HCT116 (cell line): ENCODE measurements at regions not wholly inside any gene's neighbourhood (a gene's known extent, or its start where the extent isn't known, plus 50 kb on each side); places are given as distances from the start of the nearest gene placed in this dataset.

Experiments used
- ATAC-seq: fragments of 200-7000 bp; cut with Tn5 transposase; 2 replicates; pipeline ENCODE4 v1.9.1; 2020; ENCODE audit warnings: mild to moderate bottlenecking, moderate library complexity
- BruUV-seq: library from RNA; stranded (reverse); fragments of 400-500 nt; replicated peaks from 2 replicates; lab custom pipeline; 2021; lab: Mats Ljungman, UMichigan
- CTCF ChIA-PET: fragments of 300-600 bp; sonication (Branson Sonifier 250); formaldehyde crosslinking; loops from one replicate; lab custom pipeline; 2021; ENCODE audit warnings: antibody characterized with exemption; lab: Charles Lee
- POLR2A ChIA-PET: fragments of 300-600, 350-600 bp; sonication (Branson Sonifier 250); formaldehyde crosslinking; loops from one replicate; lab custom pipeline; 2021; ENCODE audit warnings: antibody characterized with exemption; lab: Charles Lee
- RAD21 ChIA-PET, 2 experiments: fragments of 300-600 bp; sonication (Branson Sonifier 250); formaldehyde crosslinking; loops; one replicate each; lab custom pipeline; 2023; ENCODE audit warnings: low total read pairs in 2 of 2; ENCODE audit not compliant: uncharacterized antibody in 2 of 2, unreplicated experiment in 2 of 2, low non-redundant PET in 1 of 2; lab: Charles Lee
- DNase-seq: peaks from one replicate; pipeline ENCODE4 v3.0.0-alpha.2; 2010; ENCODE audit warnings: low read depth, low spot score
- H2AFZ ChIP-seq: fragments of 200-600 bp; shearing (Covaris generic), sonication (generic); 2 replicates; pipeline ENCODE4 v1.6.1; 2017; ENCODE audit warnings: low read depth, mixed run types, mixed read lengths, antibody characterized with exemption, low read length; ENCODE audit not compliant: poor library complexity, severe bottlenecking
- H3K27ac ChIP-seq: 2 replicates; pipeline ENCODE4 v1.5.1; 2012; ENCODE audit warnings: low read depth, low read length
- H3K27me3 ChIP-seq: fragments of 200-600 bp; sonication (generic); 2 replicates; pipeline ENCODE4 v1.6.1; 2016; ENCODE audit warnings: mixed run types, low read length, mixed read lengths; ENCODE audit not compliant: insufficient read depth
- H3K36me3 ChIP-seq, 2 experiments: fragments of 200-500 bp in 1 of 2; fragments of 200-600 bp in 1 of 2; sonication (Bioruptor generic) in 1 of 2; sonication (generic) in 1 of 2; 2 replicates each; pipeline versions ENCODE4 v1.5.1 to v1.6.1; 2014 to 2016; ENCODE audit warnings: low read length in 2 of 2, inconsistent platforms in 1 of 2, mixed read lengths in 1 of 2, mixed run types in 1 of 2; ENCODE audit not compliant: insufficient read depth in 2 of 2, control insufficient read depth in 1 of 2
- H3K4me1 ChIP-seq, 2 experiments: fragments of 200-600 bp in 1 of 2; sonication (generic) in 1 of 2; 2 replicates each; pipeline versions ENCODE4 v1.5.1 to v1.6.1; 2012 to 2017; ENCODE audit warnings: low read length in 2 of 2, inconsistent platforms in 1 of 2, mild to moderate bottlenecking in 1 of 2, mixed read lengths in 1 of 2, mixed run types in 1 of 2, moderate library complexity in 1 of 2; ENCODE audit not compliant: insufficient read depth in 2 of 2, control insufficient read depth in 1 of 2
- H3K4me2 ChIP-seq: fragments of 200-600 bp; sonication (generic); 2 replicates; pipeline ENCODE4 v1.6.1; 2017; ENCODE audit warnings: mixed run types, low read length, mixed read lengths
- H3K4me3 ChIP-seq, 2 experiments: fragments of 200-600 bp in 1 of 2; sonication (generic) in 1 of 2; replicated peaks in 1 of 2; 2 replicates each; pipeline ENCODE4 v1.5.1; 2011 to 2016; ENCODE audit warnings: low read length in 2 of 2, control low read depth in 1 of 2, low read depth in 1 of 2, mild to moderate bottlenecking in 1 of 2, mixed read lengths in 1 of 2, mixed run types in 1 of 2
- H3K79me2 ChIP-seq: fragments of 200-600 bp; sonication (generic); 2 replicates; pipeline ENCODE4 v1.6.1; 2017; ENCODE audit warnings: mild to moderate bottlenecking, mixed run types, low read length, moderate library complexity, mixed read lengths; ENCODE audit not compliant: insufficient read depth
- H3K9ac ChIP-seq: fragments of 200-600 bp; sonication (generic); 2 replicates; pipeline ENCODE4 v1.6.1; 2016; ENCODE audit warnings: low read length, mixed read lengths
- H3K9me2 ChIP-seq: fragments of 200-600 bp; sonication (generic), shearing (Covaris generic); 2 replicates; pipeline ENCODE4 v1.6.1; 2017; ENCODE audit warnings: mixed run types, mild to moderate bottlenecking, moderate library complexity; ENCODE audit not compliant: insufficient read depth
- H3K9me3 ChIP-seq, 2 experiments: fragments of 200-500 bp in 1 of 2; fragments of 200-600 bp in 1 of 2; sonication (Bioruptor generic) in 1 of 2; sonication (generic) in 1 of 2; 2 replicates each; pipeline ENCODE4 v1.6.1; 2014 to 2017; ENCODE audit warnings: low read length in 2 of 2, mixed read lengths in 2 of 2, inconsistent platforms in 1 of 2, low read depth in 1 of 2, mild to moderate bottlenecking in 1 of 2, mixed run types in 1 of 2, moderate library complexity in 1 of 2; ENCODE audit not compliant: control insufficient read depth in 1 of 2, insufficient read depth in 1 of 2
- H4K20me1 ChIP-seq: fragments of 200-600 bp; sonication (generic), shearing (Covaris generic); 2 replicates; pipeline ENCODE4 v1.6.1; 2017; ENCODE audit warnings: mixed run types, mild to moderate bottlenecking, moderate library complexity; ENCODE audit not compliant: insufficient read depth
- CEBPB ChIP-seq: IDR thresholded peaks from 2 replicates; pipeline ENCODE4 v1.6.1; 2012; ENCODE audit warnings: low read depth
- ELF1 ChIP-seq: IDR thresholded peaks from 2 replicates; pipeline ENCODE4 v1.6.1; 2012; ENCODE audit warnings: low read depth, borderline replicate concordance
- EZH2 ChIP-seq: fragments of 200-600 bp; sonication (generic); IDR thresholded peaks from 2 replicates; pipeline ENCODE4 v1.6.1; 2017; ENCODE audit warnings: antibody characterized with exemption, mixed run types
- JUND ChIP-seq: IDR thresholded peaks from 2 replicates; pipeline ENCODE4 v1.6.1; 2012
- POLR2A ChIP-seq: IDR thresholded peaks from 2 replicates; pipeline ENCODE4 v1.7.0; 2011; ENCODE audit warnings: borderline replicate concordance; ENCODE audit not compliant: insufficient read depth, insufficient read length; ENCODE audit errors: extremely low read depth
- POLR2AphosphoS5 ChIP-seq: IDR thresholded peaks from 2 replicates; pipeline ENCODE4 v1.6.1; 2011; ENCODE audit warnings: mild to moderate bottlenecking, low read depth, low read length, moderate library complexity
- REST ChIP-seq: IDR thresholded peaks from 2 replicates; pipeline ENCODE4 v1.6.1; 2012; ENCODE audit warnings: low read depth
- SIN3A ChIP-seq: IDR thresholded peaks from 2 replicates; pipeline ENCODE4 v1.6.1; 2012; ENCODE audit warnings: low read depth
- SP1 ChIP-seq: IDR thresholded peaks from 2 replicates; pipeline ENCODE4 v1.6.1; 2012; ENCODE audit warnings: low read depth
- SRF ChIP-seq: IDR thresholded peaks from 2 replicates; pipeline ENCODE4 v1.6.1; 2012; ENCODE audit warnings: low read depth
- TCF7L2 ChIP-seq: IDR thresholded peaks from 2 replicates; pipeline ENCODE4 v1.7.0; 2011; ENCODE audit warnings: borderline replicate concordance, inconsistent platforms; ENCODE audit not compliant: insufficient read depth, insufficient read length; ENCODE audit errors: extremely low read depth
- YY1 ChIP-seq: IDR thresholded peaks from 2 replicates; pipeline ENCODE4 v1.6.1; 2011; ENCODE audit warnings: low read length, low read depth, moderate library complexity, mild to moderate bottlenecking; ENCODE audit not compliant: insufficient replicate concordance; ENCODE audit errors: extremely low read depth
- ZFX ChIP-seq: fragments of 450-650 bp; IDR thresholded peaks from 2 replicates; pipeline ENCODE4 v1.6.1; 2017
- ZNF274 ChIP-seq: fragments of 200-500 bp; sonication (Bioruptor generic); IDR thresholded peaks from 2 replicates; pipeline ENCODE4 v1.6.1; 2014; ENCODE audit warnings: mild to moderate bottlenecking, low read depth, low read length, inconsistent platforms
- intact Hi-C: fragments of 100-400 bp; cut with micrococcal nuclease; formaldehyde crosslinking; loops from 2 replicates; pipeline ENCODE4 v1.10.0; 2022
- TF ChIP-seq, protein P1 (sequence below): IDR thresholded peaks from 2 replicates; pipeline ENCODE4 v1.6.1; 2011; ENCODE audit warnings: mild to moderate bottlenecking, low read length, moderate library complexity; ENCODE audit not compliant: insufficient replicate concordance; ENCODE audit errors: extremely low read depth
- TF ChIP-seq, protein P2 (sequence below): IDR thresholded peaks from 2 replicates; pipeline ENCODE4 v1.6.1; 2012

- RAD21 ChIA-PET: no interaction called here
These were observed 148.4 kb upstream of the SFRP2 start for GRCh38 chr4:153937289-153937688.

More at GRCh38 chr4:153937289-153937688, 148.4 kb upstream of the SFRP2 start:
- intact Hi-C loops: no loop called here
- CTCF ChIA-PET: no interaction called here
- H3K79me2 ChIP-seq: no peaks in the 10 kb centered on the region
- no peak overlapping the region for H3K4me2 ChIP-seq
- no peaks in the 10 kb centered on the region for H3K9me3 ChIP-seq
- DNase-seq (no peak), ATAC-seq (no peak)
- H3K4me3 ChIP-seq: no peak overlapping the region
- H3K36me3 ChIP-seq: no peaks in the 10 kb centered on the region
- no peaks in the 10 kb centered on the region for H4K20me1 ChIP-seq
- TF ChIP-seq CEBPB (no peak), SP1 (no peak), POLR2AphosphoS5 (no peak), JUND (no peak), ZNF274 (no peak), ZFX (no peak), YY1 (no peak), POLR2A (no peak), TCF7L2 (no peak), REST (no peak), ELF1 (no peak), SRF (no peak), SIN3A (no peak), EZH2 (no peak)
- TF ChIP-seq, protein P1, sequence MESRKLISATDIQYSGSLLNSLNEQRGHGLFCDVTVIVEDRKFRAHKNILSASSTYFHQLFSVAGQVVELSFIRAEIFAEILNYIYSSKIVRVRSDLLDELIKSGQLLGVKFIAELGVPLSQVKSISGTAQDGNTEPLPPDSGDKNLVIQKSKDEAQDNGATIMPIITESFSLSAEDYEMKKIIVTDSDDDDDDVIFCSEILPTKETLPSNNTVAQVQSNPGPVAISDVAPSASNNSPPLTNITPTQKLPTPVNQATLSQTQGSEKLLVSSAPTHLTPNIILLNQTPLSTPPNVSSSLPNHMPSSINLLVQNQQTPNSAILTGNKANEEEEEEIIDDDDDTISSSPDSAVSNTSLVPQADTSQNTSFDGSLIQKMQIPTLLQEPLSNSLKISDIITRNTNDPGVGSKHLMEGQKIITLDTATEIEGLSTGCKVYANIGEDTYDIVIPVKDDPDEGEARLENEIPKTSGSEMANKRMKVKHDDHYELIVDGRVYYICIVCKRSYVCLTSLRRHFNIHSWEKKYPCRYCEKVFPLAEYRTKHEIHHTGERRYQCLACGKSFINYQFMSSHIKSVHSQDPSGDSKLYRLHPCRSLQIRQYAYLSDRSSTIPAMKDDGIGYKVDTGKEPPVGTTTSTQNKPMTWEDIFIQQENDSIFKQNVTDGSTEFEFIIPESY: no peak
- TF ChIP-seq, protein P2, sequence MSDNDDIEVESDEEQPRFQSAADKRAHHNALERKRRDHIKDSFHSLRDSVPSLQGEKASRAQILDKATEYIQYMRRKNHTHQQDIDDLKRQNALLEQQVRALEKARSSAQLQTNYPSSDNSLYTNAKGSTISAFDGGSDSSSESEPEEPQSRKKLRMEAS: no peak
- TF ChIP-seq, all 23 proteins: peak for 0
- Histone ChIP-seq H3K27ac (no peak overlapping the region), H2AFZ (no peak overlapping the region), H3K9ac (no peak overlapping the region), H3K4me1 (no peaks in the 10 kb centered on the region), H3K9me2 (no peaks in the 10 kb centered on the region), H3K27me3 (peaks cover 6% of the 10 kb centered on the region; the same call in 1 of the 2 replicates)
- POLR2A ChIA-PET: no interaction called here
- BruUV-seq: no TSS peak
